K562 (cell line): ENCODE measurements at regions not wholly inside any gene's neighbourhood (a gene's known extent, or its start where the extent isn't known, plus 50 kb on each side); places are given as distances from the start of the nearest gene placed in this dataset.

Source experiments
- ADNP ChIP-seq: fragments of 200-800 bp; sonication (Bioruptor generic); IDR thresholded peaks from 2 replicates; pipeline ENCODE4 v1.6.1; 2016; ENCODE audit warnings: missing genetic modification characterization, missing compliant biosample characterization
- CTCF ChIP-seq, 3 experiments: IDR thresholded peaks in 2 of 3; conservative IDR thresholded peaks in 1 of 3; 2 replicates each; pipeline ENCODE4 v1.5.1; 2011 to 2012; ENCODE audit warnings: low read length in 3 of 3, mild to moderate bottlenecking in 3 of 3, control low read depth in 2 of 3, improper control_type of control experiment in 1 of 3, inconsistent platforms in 1 of 3, low read depth in 1 of 3, mixed read lengths in 1 of 3, moderate library complexity in 1 of 3; ENCODE audit not compliant: insufficient read depth in 2 of 3
- EGR1 ChIP-seq: fragments of 450-650 bp; conservative IDR thresholded peaks from 2 replicates; pipeline ENCODE4 v1.6.1; 2017; ENCODE audit warnings: mild to moderate bottlenecking
- HMG20B ChIP-seq: fragments of 250-450 bp; sonication (Bioruptor Pico); IDR thresholded peaks from 2 replicates; pipeline ENCODE4 v1.5.0; 2021; ENCODE audit warnings: mild to moderate bottlenecking
- NFYB ChIP-seq: IDR thresholded peaks from 2 replicates; pipeline ENCODE4 v1.6.1; 2011; ENCODE audit warnings: mild to moderate bottlenecking, moderate library complexity; ENCODE audit not compliant: insufficient read length; ENCODE audit errors: extremely low read depth
- SMC3 ChIP-seq: conservative IDR thresholded peaks from 2 replicates; pipeline ENCODE4 v1.6.1; 2011; ENCODE audit warnings: low read depth, low read length, improper control_type of control experiment; ENCODE audit not compliant: insufficient read depth
- ZBTB7A ChIP-seq: IDR thresholded peaks from 2 replicates; pipeline ENCODE4 v1.6.1; 2011; ENCODE audit warnings: low read depth, mild to moderate bottlenecking, low read length, moderate library complexity, borderline replicate concordance; ENCODE audit not compliant: control insufficient read depth
- ZNF316 ChIP-seq: fragments of 450-650 bp; IDR thresholded peaks from 2 replicates; pipeline ENCODE4 v1.6.1; 2016
- TF ChIP-seq, protein P1 (sequence below): sonication (generic); formaldehyde crosslinking; IDR thresholded peaks from 2 replicates; pipeline ENCODE4 v1.8.0; 2022; ENCODE audit warnings: mild to moderate bottlenecking, low read depth, missing genetic modification reagents
- TF ChIP-seq, protein P2 (sequence below), 2 experiments: IDR thresholded peaks in 1 of 2; conservative IDR thresholded peaks in 1 of 2; 2 replicates each; pipeline ENCODE4 v1.6.1; 2016; ENCODE audit warnings: low read depth in 2 of 2, mild to moderate bottlenecking in 1 of 2, missing compliant biosample characterization in 1 of 2, missing genetic modification characterization in 1 of 2, moderate library complexity in 1 of 2

DNA sequence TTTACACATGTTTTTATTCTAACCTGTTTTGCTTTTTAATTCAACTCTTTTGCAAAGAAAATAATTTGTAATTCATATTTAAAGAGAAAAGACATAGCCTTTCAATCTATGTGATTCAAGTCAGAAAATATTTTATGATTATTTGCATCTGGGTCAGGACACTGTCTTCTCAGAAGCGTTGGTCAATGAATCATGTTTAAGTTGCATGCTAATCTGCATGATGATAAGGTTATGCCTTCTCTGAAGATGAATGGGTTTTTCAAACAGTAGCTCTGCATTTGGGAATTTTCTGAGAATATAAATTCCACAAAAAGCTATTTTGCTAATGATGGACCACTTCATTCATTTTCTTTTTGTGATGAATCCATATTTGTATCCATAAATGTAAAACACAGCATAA is 282.5 kb downstream of the TMA16 start:
- TF ChIP-seq HMG20B (no peak), ZNF316 (no peak), EGR1 (no peak), SMC3 (no peak), ZBTB7A (no peak), NFYB (no peak), CTCF (IDR thresholded peaks at IDR 0.05 in 2 of 3, conservative IDR thresholded peaks at IDR 0.05 in 1 of 3; ENCODE audit: insufficient read depth in 2 of 3, low read depth in 1 of 3, low read length in 3 of 3) (no peak), ADNP (tag) (no peak)
- TF ChIP-seq, protein P1, sequence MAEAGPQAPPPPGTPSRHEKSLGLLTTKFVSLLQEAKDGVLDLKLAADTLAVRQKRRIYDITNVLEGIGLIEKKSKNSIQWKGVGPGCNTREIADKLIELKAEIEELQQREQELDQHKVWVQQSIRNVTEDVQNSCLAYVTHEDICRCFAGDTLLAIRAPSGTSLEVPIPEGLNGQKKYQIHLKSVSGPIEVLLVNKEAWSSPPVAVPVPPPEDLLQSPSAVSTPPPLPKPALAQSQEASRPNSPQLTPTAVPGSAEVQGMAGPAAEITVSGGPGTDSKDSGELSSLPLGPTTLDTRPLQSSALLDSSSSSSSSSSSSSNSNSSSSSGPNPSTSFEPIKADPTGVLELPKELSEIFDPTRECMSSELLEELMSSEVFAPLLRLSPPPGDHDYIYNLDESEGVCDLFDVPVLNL: no peak
- TF ChIP-seq, protein P2, sequence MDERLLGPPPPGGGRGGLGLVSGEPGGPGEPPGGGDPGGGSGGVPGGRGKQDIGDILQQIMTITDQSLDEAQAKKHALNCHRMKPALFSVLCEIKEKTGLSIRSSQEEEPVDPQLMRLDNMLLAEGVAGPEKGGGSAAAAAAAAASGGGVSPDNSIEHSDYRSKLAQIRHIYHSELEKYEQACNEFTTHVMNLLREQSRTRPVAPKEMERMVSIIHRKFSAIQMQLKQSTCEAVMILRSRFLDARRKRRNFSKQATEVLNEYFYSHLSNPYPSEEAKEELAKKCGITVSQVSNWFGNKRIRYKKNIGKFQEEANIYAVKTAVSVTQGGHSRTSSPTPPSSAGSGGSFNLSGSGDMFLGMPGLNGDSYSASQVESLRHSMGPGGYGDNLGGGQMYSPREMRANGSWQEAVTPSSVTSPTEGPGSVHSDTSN (CRISPR knock-in tag; IDR thresholded peaks at IDR 0.05; ENCODE audit: low read depth): no peak
- TF ChIP-seq, protein P2 (tag; conservative IDR thresholded peaks at IDR 0.05; ENCODE audit: low read depth): no peak
